D721Med (cell line): ENCODE measurements at regions not wholly inside any gene's neighbourhood (a gene's known extent, or its start where the extent isn't known, plus 50 kb on each side); places are given as distances from the start of the nearest gene placed in this dataset.
"Not testable (repeated sequence)": the region's sequence is repeated elsewhere in the genome, so short reads cannot be mapped to it uniquely, and the experiment has no call there.

ENCODE experiments used
- DNase-seq: peaks from one replicate; pipeline ENCODE4 v3.0.0; 2011; ENCODE audit warnings: low spot score; ENCODE audit not compliant: insufficient read length
- FAIRE-seq: peaks from 2 replicates; lab custom pipeline; 2011; peaks lifted over from hg19 to GRCh38; lab: Jason Lieb, UNC
- CTCF ChIP-seq: IDR thresholded peaks from 2 replicates; pipeline ENCODE4 v1.5.1; 2012; ENCODE audit warnings: mild to moderate bottlenecking, control low read depth; ENCODE audit not compliant: insufficient read depth; ENCODE audit errors: missing control alignments

GRCh38 chr3:135582800-135583199, 382.7 kb upstream of the PPP2R3A start:
- FAIRE-seq (no peak), DNase-seq (no peak)
- TF ChIP-seq CTCF = no peak

- TF ChIP-seq CTCF = no peak
- DNase-seq (no peak), FAIRE-seq (no peak)
These were observed 369.0 kb upstream of the PPP2R3A start for GRCh38 chr3:135596563-135596962.

- DNase-seq = no peak
- FAIRE-seq = no peak
- TF ChIP-seq CTCF = no peak
These were observed 367.7 kb upstream of the PPP2R3A start for GRCh38 chr3:135597855-135598254.

- no peak for TF ChIP-seq CTCF
- FAIRE-seq (no peak), DNase-seq (no peak)
These were observed 366.9 kb upstream of the PPP2R3A start for GRCh38 chr3:135598597-135598996.

- FAIRE-seq, DNase-seq: not testable (repeated sequence)
These were observed 361.0 kb upstream of the PPP2R3A start for GRCh38 chr3:135604512-135604911.

- DNase-seq = no peak
- no peak for TF ChIP-seq CTCF
- FAIRE-seq = no peak
These were observed 347.4 kb upstream of the PPP2R3A start for GRCh38 chr3:135618123-135618522.

GRCh38 chr3:135621184-135621920, 344.2 kb upstream of the PPP2R3A start:
- TF ChIP-seq CTCF = no peak
- FAIRE-seq = no peak
- DNase-seq = no peak
